GM19395 (cell line): ENCODE measurements at regions not wholly inside any gene's neighbourhood (a gene's known extent, or its start where the extent isn't known, plus 50 kb on each side); places are given as distances from the start of the nearest gene placed in this dataset.

Experiments used
- ATAC-seq: cut with Tn5 transposase; IDR thresholded peaks from one replicate; pipeline ENCODE4 v1.9.1; 2021; ENCODE audit warnings: mild to moderate bottlenecking, moderate library complexity; ENCODE audit not compliant: unreplicated experiment

GRCh38 chr2:43039376-43040080 is 186.9 kb downstream of the ZFP36L2 start:
- ATAC-seq = no peak

- ATAC-seq = no peak
These were observed 187.7 kb downstream of the ZFP36L2 start for GRCh38 chr2:43038696-43039094.

GRCh38 chr2:43038034-43038695 is 188.2 kb downstream of the ZFP36L2 start:
- ATAC-seq = no peak

GRCh38 chr2:43035922-43036321 is 190.5 kb downstream of the ZFP36L2 start:
- no peak for ATAC-seq

GRCh38 chr2:43034921-43035320 is 191.5 kb downstream of the ZFP36L2 start:
- no peak for ATAC-seq

GRCh38 chr2:43034242-43034619 is 192.2 kb downstream of the ZFP36L2 start:
- no peak for ATAC-seq

GRCh38 chr2:43033466-43034241 is 192.8 kb downstream of the ZFP36L2 start:
- ATAC-seq = no peak

GRCh38 chr2:43033016-43033270 is 193.5 kb downstream of the ZFP36L2 start:
- ATAC-seq = no peak

- no peak for ATAC-seq
These were observed 194.0 kb downstream of the ZFP36L2 start for GRCh38 chr2:43032213-43033015.

GRCh38 chr2:43031471-43032212 is 194.8 kb downstream of the ZFP36L2 start:
- no peak for ATAC-seq

- no peak for ATAC-seq
These were observed 195.7 kb downstream of the ZFP36L2 start for GRCh38 chr2:43030551-43031307.

- ATAC-seq = no peak
These were observed 197.2 kb downstream of the ZFP36L2 start for GRCh38 chr2:43029186-43029585.

- no peak for ATAC-seq
These were observed 198.2 kb downstream of the ZFP36L2 start for GRCh38 chr2:43028188-43028587.

- no peak for ATAC-seq
These were observed 199.1 kb downstream of the ZFP36L2 start for GRCh38 chr2:43027097-43027873.

- ATAC-seq = no peak
These were observed 199.8 kb downstream of the ZFP36L2 start for GRCh38 chr2:43026426-43027096.

- ATAC-seq = no peak
These were observed 200.6 kb downstream of the ZFP36L2 start for GRCh38 chr2:43025709-43026295.

- no peak for ATAC-seq
These were observed 201.8 kb downstream of the ZFP36L2 start for GRCh38 chr2:43024515-43025011.
